Endothelial cell of umbilical vein (primary cell): ENCODE measurements at regions not wholly inside any gene's neighbourhood (a gene's known extent, or its start where the extent isn't known, plus 50 kb on each side); places are given as distances from the start of the nearest gene placed in this dataset.

ENCODE experiments used
- EZH2 ChIP-seq: IDR thresholded peaks from 2 replicates; pipeline ENCODE4 v1.6.1; 2012; ENCODE audit warnings: borderline replicate concordance, low read depth, mild to moderate bottlenecking, moderate library complexity, low read length, inconsistent platforms; ENCODE audit not compliant: severe bottlenecking
- JUN ChIP-seq: IDR thresholded peaks from 2 replicates; pipeline ENCODE4 v1.6.1; 2011; ENCODE audit warnings: borderline replicate concordance, low read depth; ENCODE audit not compliant: insufficient read length, insufficient read depth
- MYC ChIP-seq: IDR thresholded peaks from one replicate; pipeline ENCODE4 v1.6.1; 2011; ENCODE audit warnings: mild to moderate bottlenecking, low read depth, low read length
- POLR2A ChIP-seq: IDR thresholded peaks from 2 replicates; pipeline ENCODE4 v1.6.1; 2012; ENCODE audit warnings: low read depth, mild to moderate bottlenecking, control low read depth, low read length
- POLR2AphosphoS5 ChIP-seq: IDR thresholded peaks from 2 replicates; pipeline ENCODE4 v1.6.1; 2012; ENCODE audit warnings: low read depth, mild to moderate bottlenecking, control low read depth, low read length, moderate library complexity; ENCODE audit not compliant: insufficient read depth
- TF ChIP-seq, protein P1 (sequence below), 2 donors: IDR thresholded peaks; 1 replicate in 1 of 2; 2 replicates in 1 of 2; pipeline ENCODE4 v1.5.1; 2011; ENCODE audit warnings: low read length in 2 of 2, mild to moderate bottlenecking in 2 of 2, moderate library complexity in 2 of 2, control low read depth in 1 of 2, inconsistent platforms in 1 of 2, low read depth in 1 of 2; ENCODE audit not compliant: insufficient read depth in 1 of 2; ENCODE audit errors: extremely low read depth in 1 of 2
- TF ChIP-seq, protein P2 (sequence below): IDR thresholded peaks from 2 replicates; pipeline ENCODE4 v1.6.1; 2011; ENCODE audit not compliant: insufficient read depth, insufficient read length

DNA sequence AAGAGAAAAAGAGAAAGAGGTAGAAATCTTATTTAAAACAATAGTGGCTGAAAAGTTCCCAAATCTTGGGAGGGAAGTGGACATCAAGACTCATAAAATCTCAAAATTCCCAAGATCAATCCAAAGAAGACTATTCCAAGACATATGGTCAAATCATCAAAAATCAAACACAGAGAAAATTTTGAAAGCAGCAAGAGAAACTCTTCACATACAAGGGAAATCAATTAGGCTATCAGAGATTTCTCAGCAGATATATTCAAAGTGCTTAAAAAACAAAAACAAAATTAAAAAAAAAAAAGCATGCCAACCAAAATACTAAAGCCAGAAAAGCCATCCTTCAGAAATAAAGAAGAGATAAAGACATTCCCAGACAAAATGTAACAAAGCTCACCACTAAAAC is 52.6 kb upstream of the RALGPS2 start:
- TF ChIP-seq EZH2 (no peak), POLR2A (no peak), MYC (no peak), JUN (no peak), POLR2AphosphoS5 (no peak)
- TF ChIP-seq, protein P1, sequence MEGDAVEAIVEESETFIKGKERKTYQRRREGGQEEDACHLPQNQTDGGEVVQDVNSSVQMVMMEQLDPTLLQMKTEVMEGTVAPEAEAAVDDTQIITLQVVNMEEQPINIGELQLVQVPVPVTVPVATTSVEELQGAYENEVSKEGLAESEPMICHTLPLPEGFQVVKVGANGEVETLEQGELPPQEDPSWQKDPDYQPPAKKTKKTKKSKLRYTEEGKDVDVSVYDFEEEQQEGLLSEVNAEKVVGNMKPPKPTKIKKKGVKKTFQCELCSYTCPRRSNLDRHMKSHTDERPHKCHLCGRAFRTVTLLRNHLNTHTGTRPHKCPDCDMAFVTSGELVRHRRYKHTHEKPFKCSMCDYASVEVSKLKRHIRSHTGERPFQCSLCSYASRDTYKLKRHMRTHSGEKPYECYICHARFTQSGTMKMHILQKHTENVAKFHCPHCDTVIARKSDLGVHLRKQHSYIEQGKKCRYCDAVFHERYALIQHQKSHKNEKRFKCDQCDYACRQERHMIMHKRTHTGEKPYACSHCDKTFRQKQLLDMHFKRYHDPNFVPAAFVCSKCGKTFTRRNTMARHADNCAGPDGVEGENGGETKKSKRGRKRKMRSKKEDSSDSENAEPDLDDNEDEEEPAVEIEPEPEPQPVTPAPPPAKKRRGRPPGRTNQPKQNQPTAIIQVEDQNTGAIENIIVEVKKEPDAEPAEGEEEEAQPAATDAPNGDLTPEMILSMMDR (IDR thresholded peaks at IDR 0.05; ENCODE audit: extremely low read depth in 1 of 2, insufficient read depth in 1 of 2, low read depth in 1 of 2, low read length in 2 of 2) = no peak
- TF ChIP-seq, protein P2, sequence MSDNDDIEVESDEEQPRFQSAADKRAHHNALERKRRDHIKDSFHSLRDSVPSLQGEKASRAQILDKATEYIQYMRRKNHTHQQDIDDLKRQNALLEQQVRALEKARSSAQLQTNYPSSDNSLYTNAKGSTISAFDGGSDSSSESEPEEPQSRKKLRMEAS = no peak
